A172 (cell line): ENCODE measurements at regions not wholly inside any gene's neighbourhood (a gene's known extent, or its start where the extent isn't known, plus 50 kb on each side); places are given as distances from the start of the nearest gene placed in this dataset.

Experiments used
- DNase-seq: peaks from one replicate; pipeline ENCODE4 v3.0.0-alpha.2; 2015; ENCODE audit warnings: low spot score

- no peak for DNase-seq
Observed at GRCh38 chr1:177479600-177479999, 308.8 kb downstream of the BRINP2 start.

DNA sequence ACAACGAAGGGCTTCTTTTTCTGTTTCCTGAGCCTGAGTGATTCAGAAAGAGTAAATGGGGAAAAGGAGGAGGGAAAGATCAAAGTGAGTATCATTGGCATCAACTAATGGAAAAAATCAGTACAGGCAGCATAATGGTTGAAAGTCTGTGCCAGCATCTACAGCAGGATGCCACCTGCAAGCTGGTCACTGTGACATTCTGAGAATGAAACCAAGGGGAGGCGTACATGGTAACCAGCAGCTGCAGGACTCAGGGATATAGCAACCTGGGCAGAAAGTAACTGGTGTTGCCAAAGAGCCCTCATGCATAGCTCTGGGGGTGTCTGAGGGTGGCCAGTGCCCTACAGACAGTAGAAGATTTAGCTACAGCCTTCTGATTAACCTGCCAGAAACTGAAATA lies 305.9 kb downstream of the BRINP2 start:
- DNase-seq: no peak

GRCh38 chr1:177472567-177472966 lies 301.8 kb downstream of the BRINP2 start:
- DNase-seq: no peak

DNA sequence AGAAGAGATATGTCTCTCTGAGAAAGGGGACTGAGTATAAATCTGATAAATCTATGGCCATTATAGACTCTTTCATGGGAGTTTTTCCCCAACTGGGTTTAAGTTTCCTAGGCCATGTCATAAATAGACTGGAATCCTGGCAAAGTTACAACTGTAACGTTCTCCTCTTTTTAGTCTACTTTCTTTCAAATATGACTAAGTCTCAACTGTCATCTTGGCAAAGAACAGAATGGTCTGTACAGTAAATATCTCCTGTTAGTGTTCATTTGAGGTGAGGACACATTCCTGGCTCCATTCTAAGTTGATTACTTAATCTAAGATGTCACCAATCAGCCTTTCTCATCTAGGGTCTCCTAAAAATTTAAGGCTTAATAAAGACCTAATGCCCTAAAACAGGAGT lies 300.5 kb downstream of the BRINP2 start:
- DNase-seq: no peak

GRCh38 chr1:177469519-177469918 lies 298.8 kb downstream of the BRINP2 start:
- DNase-seq: no peak

DNA sequence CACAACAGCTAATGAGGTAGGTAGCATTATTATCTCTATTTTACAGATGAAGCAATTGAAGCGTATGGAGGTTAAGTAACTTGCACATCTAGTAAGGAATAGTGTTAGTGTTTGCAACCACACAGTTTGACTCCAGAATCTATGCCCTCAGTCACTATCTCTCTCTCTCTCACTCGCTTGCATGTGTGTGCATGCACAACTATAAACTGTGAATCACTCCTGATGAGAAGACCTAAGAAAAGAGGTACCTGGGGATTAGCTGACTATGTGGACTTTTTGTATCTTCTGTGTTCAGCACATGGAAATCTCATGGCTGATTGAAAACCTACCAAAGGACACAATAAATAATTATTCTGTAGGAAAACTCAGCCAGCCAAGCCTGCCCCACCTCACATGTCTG lies 295.5 kb downstream of the BRINP2 start:
- no peak for DNase-seq

DNA sequence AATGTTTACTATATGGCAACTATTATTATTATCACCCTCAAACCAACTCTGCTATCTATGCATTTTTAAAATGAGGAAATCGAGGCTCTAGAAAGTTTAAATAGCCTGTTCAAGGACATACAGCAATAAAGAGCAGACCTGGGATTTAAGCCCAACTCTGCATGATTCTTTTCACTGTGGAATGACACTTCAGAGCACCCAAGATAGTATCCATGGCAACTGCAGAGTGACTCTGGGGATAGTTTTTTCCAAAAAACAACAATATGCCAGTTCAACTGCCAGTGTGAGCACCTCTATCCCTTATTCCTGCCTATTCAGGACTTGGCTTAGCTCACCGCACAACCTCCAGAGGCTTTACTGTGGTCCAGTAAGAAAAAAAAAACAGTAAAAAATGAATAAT lies 293.9 kb downstream of the BRINP2 start:
- no peak for DNase-seq

- DNase-seq: no peak
Observed at GRCh38 chr1:177451191-177451590, 280.4 kb downstream of the BRINP2 start.

GRCh38 chr1:177448652-177449357 lies 278.0 kb downstream of the BRINP2 start:
- no peak for DNase-seq

GRCh38 chr1:177448036-177448615 lies 277.4 kb downstream of the BRINP2 start:
- DNase-seq: no peak

- no peak for DNase-seq
Observed at GRCh38 chr1:177444997-177445746, 274.4 kb downstream of the BRINP2 start.

GRCh38 chr1:177443003-177443402 lies 272.2 kb downstream of the BRINP2 start:
- DNase-seq: no peak

DNA sequence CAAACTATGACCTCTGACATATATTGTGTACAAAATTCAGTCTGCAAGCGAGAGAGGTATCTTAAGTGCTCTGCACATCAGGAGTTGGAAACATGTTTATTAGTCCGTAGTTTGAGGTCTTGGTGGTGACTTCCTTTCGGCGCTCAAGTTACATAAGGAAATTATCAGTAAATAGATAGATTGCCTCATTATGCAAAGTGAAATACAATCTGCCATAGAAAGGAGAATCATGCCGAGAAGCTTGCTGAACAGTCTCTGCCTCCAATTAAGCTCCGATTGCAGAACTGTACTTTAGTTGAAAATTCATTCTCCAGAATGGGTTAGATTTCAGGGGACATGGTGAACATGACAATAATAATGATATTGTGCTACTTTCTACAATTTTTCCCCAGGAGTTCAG lies 271.8 kb downstream of the BRINP2 start:
- no peak for DNase-seq

- no peak for DNase-seq
Observed at GRCh38 chr1:177441281-177441680, 270.5 kb downstream of the BRINP2 start.

GRCh38 chr1:177440821-177441220 lies 270.1 kb downstream of the BRINP2 start:
- DNase-seq: no peak

DNA sequence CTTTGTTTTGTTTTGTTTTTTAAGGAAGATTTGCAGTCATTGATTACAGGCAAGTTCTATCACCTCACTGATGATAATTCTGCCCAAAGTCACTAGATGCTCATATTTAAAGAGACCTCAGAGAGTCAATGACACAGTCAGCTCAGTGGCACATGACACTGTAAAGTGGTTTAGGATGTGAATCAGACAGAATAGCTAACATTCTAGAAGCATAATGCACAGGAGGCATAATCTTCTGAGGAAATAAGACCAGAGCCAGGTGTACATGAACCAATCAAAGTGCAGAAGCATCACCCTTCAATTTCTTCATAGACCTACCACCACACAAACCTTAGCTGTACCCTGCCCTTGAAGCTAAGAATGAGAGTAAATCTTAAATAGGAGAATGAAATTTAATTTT lies 268.5 kb downstream of the BRINP2 start:
- no peak for DNase-seq

DNA sequence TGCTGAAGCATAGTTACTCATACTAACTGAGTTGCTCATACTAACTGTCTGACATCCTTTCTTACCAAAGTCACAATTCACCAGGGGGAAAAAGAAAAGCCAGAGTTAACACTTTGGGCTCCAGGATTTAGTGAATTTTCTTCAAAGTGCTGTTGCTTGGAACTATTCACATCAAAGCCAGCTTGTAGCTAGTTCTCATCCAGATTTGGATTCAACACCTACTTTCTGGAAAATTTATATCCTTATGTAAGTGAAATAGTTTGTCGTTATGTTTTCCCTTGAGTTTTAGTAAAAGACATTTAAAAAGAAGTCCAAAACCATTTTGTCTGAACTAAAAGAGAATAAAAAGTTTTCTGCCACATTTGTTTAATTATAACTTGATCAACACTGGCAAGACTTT lies 264.6 kb downstream of the BRINP2 start:
- no peak for DNase-seq

DNA sequence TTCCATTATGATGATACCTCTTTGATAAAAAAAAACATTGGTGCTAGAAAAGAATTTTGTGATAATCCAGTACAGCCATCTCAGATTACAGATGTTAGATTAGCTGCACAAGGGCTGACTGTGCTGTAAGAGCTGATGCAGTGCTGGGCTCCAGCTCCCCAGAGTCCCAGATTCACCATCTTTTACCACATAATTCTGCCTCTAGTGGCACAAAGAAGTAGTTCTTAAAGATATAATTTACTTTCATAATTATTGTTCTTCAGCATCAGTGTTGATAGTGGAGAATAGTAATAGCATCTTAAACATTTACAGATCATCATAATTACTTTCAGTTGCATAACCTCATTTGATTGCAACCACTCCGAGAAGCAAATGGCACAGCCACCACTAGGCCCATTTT lies 262.1 kb downstream of the BRINP2 start:
- no peak for DNase-seq

GRCh38 chr1:177431123-177431522 lies 260.4 kb downstream of the BRINP2 start:
- DNase-seq: no peak

- DNase-seq: no peak
Observed at GRCh38 chr1:177429234-177429633, 258.5 kb downstream of the BRINP2 start.

GRCh38 chr1:177427811-177428210 lies 257.1 kb downstream of the BRINP2 start:
- DNase-seq: no peak

GRCh38 chr1:177426497-177426896 lies 255.7 kb downstream of the BRINP2 start:
- DNase-seq: no peak

DNA sequence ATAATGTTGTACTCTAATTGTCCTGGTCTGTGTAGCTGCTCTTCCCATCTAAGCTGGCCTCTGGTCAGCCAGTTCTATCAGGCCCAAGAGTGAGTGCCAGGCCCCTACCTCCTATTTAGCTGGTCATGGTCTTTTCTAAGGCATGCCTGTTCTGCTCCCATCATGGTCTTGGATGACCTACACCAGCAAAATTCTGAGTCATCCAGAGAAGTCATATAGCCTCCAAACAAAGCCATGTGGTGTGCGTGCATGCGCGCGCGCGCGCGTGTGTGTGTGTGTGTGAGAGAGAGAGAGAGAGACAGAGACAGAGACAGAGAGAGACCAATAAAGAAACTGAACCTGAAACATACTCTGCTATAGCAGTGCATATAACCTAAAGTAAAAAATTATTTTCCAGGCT lies 254.4 kb downstream of the BRINP2 start:
- no peak for DNase-seq
